ENCODE measurements at regions not wholly inside any gene's neighbourhood (a gene's known extent, or its start where the extent isn't known, plus 50 kb on each side); places are given as distances from the start of the nearest gene placed in this dataset.

DNA sequence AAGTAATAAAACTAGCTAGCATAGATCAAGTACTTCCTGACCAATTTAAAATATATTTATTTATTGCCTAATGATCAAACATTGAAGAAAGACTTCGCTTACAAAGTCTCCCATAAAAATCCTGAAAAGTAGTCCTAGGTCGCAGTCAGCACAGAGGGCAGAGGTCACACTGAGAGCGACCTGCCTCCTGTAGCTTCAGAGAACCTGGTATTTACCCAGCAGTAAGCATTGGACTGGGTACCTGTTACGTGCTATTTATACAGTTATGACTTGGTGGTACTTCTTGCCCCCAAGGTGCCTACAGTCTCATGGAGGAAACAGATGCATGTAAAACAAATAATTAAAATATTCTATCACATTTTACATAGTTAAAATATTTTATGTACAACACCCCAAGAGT, 274.1 kb upstream of the G2E3 start:
- WGBS, 2 donors (ENCODE audit: low coverage in 1 of 2): 74 to 85% methylated on average over 3 to 4 of the region's 4 CpGs
- Histone ChIP-seq H3K36me3 (no peaks in the 10 kb centered on the region), H3K4me3 (no peak overlapping the region), H3K4me1 (no peaks in the 10 kb centered on the region), H3K9me3 (no peaks in the 10 kb centered on the region), H3K27ac (no peak overlapping the region), H3K27me3 (no peaks in the 10 kb centered on the region)
- TF ChIP-seq EP300 (IDR thresholded peaks at IDR 0.05): no peak
- TF ChIP-seq, protein P1, sequence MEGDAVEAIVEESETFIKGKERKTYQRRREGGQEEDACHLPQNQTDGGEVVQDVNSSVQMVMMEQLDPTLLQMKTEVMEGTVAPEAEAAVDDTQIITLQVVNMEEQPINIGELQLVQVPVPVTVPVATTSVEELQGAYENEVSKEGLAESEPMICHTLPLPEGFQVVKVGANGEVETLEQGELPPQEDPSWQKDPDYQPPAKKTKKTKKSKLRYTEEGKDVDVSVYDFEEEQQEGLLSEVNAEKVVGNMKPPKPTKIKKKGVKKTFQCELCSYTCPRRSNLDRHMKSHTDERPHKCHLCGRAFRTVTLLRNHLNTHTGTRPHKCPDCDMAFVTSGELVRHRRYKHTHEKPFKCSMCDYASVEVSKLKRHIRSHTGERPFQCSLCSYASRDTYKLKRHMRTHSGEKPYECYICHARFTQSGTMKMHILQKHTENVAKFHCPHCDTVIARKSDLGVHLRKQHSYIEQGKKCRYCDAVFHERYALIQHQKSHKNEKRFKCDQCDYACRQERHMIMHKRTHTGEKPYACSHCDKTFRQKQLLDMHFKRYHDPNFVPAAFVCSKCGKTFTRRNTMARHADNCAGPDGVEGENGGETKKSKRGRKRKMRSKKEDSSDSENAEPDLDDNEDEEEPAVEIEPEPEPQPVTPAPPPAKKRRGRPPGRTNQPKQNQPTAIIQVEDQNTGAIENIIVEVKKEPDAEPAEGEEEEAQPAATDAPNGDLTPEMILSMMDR (IDR thresholded peaks at IDR 0.05): no peak
- TF ChIP-seq POLR2A (IDR thresholded peaks at IDR 0.05): no peak
- TF ChIP-seq POLR2AphosphoS5 (IDR thresholded peaks at IDR 0.05): no peak
- no peak for ATAC-seq

DNA sequence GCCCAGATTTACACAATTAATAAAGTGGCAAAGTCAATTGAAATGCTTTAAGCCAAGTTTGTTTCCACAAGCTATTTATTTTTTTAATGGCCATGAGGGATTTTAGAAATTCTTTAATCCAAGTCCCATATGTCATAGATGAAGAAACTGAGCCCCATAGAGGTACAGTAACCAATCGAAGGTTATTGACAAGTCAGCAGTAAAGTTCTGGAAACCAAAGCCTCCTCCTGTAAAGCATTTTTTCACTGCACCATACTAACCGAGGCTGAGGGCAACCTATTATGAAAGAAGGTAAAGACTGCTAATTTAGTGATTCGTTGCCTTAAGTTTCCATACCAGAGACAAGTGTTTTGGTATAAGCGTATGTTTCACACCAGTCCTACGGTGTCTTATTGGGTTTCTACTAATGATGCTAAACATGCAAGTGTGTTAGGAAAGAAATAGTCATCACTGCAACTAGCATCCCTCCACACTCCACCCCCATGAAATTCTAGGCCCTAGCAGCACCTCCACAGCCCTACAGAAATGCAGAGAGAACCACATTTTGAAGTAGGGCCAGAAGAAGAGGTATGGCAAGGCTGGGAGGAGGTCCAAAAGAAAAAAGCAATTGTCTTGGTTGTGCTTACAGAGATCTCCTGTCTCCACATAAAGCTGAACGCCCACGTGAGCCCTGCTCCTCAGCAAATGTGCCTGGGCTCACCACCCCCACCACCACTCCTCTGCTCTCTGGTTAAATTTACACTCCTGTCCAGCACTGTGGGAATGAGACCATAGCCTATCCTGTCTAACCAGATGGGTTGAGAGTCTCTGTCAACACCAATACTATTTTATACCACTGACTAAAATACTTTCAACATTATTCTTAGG, 271.1 kb upstream of the G2E3 start:
- ATAC-seq: no peak
- no peak overlapping the region for H3K4me3 ChIP-seq
- TF ChIP-seq POLR2AphosphoS5 (IDR thresholded peaks at IDR 0.05): no peak
- H3K4me1 ChIP-seq: no peaks in the 10 kb centered on the region
- no peaks in the 10 kb centered on the region for H3K27me3 ChIP-seq
- WGBS, 2 donors (ENCODE audit: low coverage in 1 of 2): 78 to 91% methylated on average over 7 of the region's 7 CpGs
- no peaks in the 10 kb centered on the region for H3K9me3 ChIP-seq
- H3K36me3 ChIP-seq: no peaks in the 10 kb centered on the region
- H3K27ac ChIP-seq: no peak overlapping the region

DNA sequence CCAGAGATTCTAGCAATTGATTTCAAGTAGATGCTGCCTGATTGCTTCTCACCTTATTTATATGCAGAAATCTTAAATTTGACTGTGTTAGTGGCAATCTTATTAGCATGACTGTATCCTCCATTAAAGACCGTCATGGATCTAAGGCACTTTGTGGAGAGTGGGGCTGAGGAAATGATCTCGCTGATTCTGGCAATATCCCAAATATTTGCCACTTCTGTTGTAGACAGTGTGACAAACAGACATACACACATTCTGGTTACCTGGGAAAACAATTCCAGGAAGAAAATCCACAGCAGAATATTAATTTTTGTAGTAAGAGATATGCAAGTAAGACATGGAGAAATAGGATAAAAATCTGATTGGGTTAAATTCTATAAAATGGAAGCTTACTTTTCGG, 269.0 kb upstream of the G2E3 start:
- Histone ChIP-seq H3K4me1 (no peaks in the 10 kb centered on the region), H3K27ac (no peak overlapping the region), H3K4me3 (no peak overlapping the region), H3K27me3 (no peaks in the 10 kb centered on the region), H3K36me3 (no peaks in the 10 kb centered on the region), H3K9me3 (no peaks in the 10 kb centered on the region)
- ATAC-seq: no peak
- WGBS, 2 donors (ENCODE audit: low coverage in 1 of 2): 76 to 80% methylated on average over 3 of the region's 3 CpGs
- TF ChIP-seq POLR2A (IDR thresholded peaks at IDR 0.05): no peak
- TF ChIP-seq POLR2AphosphoS5 (IDR thresholded peaks at IDR 0.05): no peak
- TF ChIP-seq EP300 (IDR thresholded peaks at IDR 0.05): no peak
- TF ChIP-seq, protein P1 (IDR thresholded peaks at IDR 0.05): no peak

DNA sequence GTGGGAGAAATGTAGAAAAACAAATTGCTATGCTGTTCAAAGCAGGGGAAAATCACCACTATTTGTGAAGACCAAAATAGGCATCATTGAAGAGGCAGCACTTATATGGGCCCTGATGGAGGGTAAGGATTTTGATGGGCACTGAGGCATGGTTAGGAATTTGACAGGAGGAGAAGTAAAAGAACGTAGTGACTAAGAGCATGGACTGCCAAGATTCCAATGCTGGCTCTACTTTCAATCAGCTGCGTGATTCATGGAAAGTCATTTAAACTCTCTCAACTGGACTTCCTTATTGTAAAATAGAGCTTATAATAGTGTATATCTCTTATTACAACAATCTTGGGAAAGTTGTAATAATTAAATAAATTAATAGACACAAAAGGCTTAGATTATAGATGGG, 267.7 kb upstream of the G2E3 start:
- Histone ChIP-seq H3K4me1 (no peaks in the 10 kb centered on the region), H3K9me3 (no peaks in the 10 kb centered on the region), H3K27ac (no peak overlapping the region), H3K36me3 (no peaks in the 10 kb centered on the region), H3K27me3 (no peaks in the 10 kb centered on the region), H3K4me3 (no peak overlapping the region)
- ATAC-seq: no peak
- TF ChIP-seq POLR2AphosphoS5 (IDR thresholded peaks at IDR 0.05) (no peak), POLR2A (IDR thresholded peaks at IDR 0.05) (no peak), EP300 (IDR thresholded peaks at IDR 0.05) (no peak)
- TF ChIP-seq, protein P1 (IDR thresholded peaks at IDR 0.05): no peak
- WGBS, 2 donors (ENCODE audit: low coverage in 1 of 2): 23 to 53% methylated on average over 2 of the region's 2 CpGs

DNA sequence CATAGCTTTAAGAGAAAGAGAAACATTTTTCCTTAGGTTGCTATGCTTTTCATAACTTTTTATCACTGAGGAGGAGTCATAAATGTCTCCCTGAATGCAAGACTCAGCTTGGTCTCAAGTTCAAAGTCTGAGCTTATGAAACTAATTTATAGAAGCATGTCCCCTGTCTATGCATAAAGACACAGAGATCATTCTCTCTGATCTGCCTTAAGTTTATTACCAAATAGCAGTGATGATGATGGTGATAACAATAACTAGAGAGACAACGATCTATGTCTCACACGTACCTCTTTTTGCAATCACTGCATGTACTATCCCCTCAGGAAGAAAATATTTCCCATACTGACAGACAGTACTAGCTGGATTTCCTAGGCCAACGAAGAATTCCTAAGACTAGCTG, 266.4 kb upstream of the G2E3 start:
- H3K27me3 ChIP-seq: no peaks in the 10 kb centered on the region
- TF ChIP-seq POLR2A (IDR thresholded peaks at IDR 0.05): no peak
- H3K36me3 ChIP-seq: no peaks in the 10 kb centered on the region
- ATAC-seq: no peak
- H3K4me1 ChIP-seq: no peaks in the 10 kb centered on the region
- no peak overlapping the region for H3K4me3 ChIP-seq
- H3K27ac ChIP-seq: no peak overlapping the region
- H3K9me3 ChIP-seq: no peaks in the 10 kb centered on the region
- WGBS, 2 donors (ENCODE audit: low coverage in 1 of 2): 80% methylated on average over 2 to 3 of the region's 3 CpGs

DNA sequence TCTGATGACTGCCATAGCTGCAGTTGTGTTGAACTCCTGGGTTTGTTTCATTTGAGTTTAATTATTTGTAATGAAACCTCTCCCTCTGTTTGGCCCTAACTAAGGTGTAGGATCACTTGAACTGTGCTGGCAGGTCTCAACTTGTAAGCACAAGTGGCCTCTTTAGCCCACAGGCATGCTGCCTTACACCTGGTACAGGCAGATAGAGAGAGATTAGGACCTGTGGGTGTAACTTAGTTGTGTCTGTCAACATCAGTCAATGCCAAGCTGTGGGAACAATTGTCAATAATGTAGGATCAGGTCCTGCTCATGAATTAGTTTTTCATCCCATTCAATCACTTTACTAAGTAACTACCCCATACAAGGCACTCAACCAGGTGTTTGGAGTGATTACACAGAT, 263.0 kb upstream of the G2E3 start:
- no peaks in the 10 kb centered on the region for H3K9me3 ChIP-seq
- no peak for TF ChIP-seq POLR2AphosphoS5 (IDR thresholded peaks at IDR 0.05)
- TF ChIP-seq POLR2A (IDR thresholded peaks at IDR 0.05): no peak
- TF ChIP-seq, protein P1 (IDR thresholded peaks at IDR 0.05): no peak
- TF ChIP-seq EP300 (IDR thresholded peaks at IDR 0.05): no peak

More for the DNA sequence above, 263.0 kb upstream of the G2E3 start:
- Histone ChIP-seq H3K4me1 (no peaks in the 10 kb centered on the region), H3K27me3 (no peaks in the 10 kb centered on the region), H3K27ac (no peak overlapping the region), H3K4me3 (no peak overlapping the region), H3K36me3 (no peaks in the 10 kb centered on the region)
- no peak for ATAC-seq

Data from gastroesophageal sphincter (tissue), 4 donors.